Activated naive CD4-positive, alpha-beta T cell treated with anti-CD3 and anti-CD28 coated beads, Interleukin-2, amount 10 ng/mL, durations not matched to agents 7 days and 5 days (primary cell): ENCODE measurements at regions not wholly inside any gene's neighbourhood (a gene's known extent, or its start where the extent isn't known, plus 50 kb on each side); places are given as distances from the start of the nearest gene placed in this dataset.

ENCODE experiments used
- CTCF ChIA-PET: fragments of 350-600 bp; sonication (Branson Sonifier 250); formaldehyde crosslinking; loops from one replicate; lab custom pipeline; 2021; ENCODE audit warnings: antibody characterized with exemption; lab: Charles Lee
- DNase-seq: peaks from one replicate; pipeline ENCODE4 v3.0.0-alpha.2; 2020
- H3K27ac Mint-ChIP-seq: one replicate; pipeline ENCODE4 v1.8.0; 2021; ENCODE audit warnings: mild to moderate bottlenecking, moderate library complexity, mixed read lengths
- H3K27me3 Mint-ChIP-seq: one replicate; pipeline ENCODE4 v1.8.0; 2021; ENCODE audit warnings: mild to moderate bottlenecking, mixed read lengths
- H3K36me3 Mint-ChIP-seq: one replicate; pipeline ENCODE4 v1.8.0; 2021; ENCODE audit warnings: mixed read lengths
- H3K4me1 Mint-ChIP-seq: one replicate; pipeline ENCODE4 v1.8.0; 2021; ENCODE audit warnings: mixed read lengths
- H3K4me3 Mint-ChIP-seq: one replicate; pipeline ENCODE4 v1.8.0; 2021; ENCODE audit warnings: mild to moderate bottlenecking, moderate library complexity, mixed read lengths
- H3K9me3 Mint-ChIP-seq: one replicate; pipeline ENCODE4 v1.8.0; 2021; ENCODE audit warnings: mixed read lengths

DNA sequence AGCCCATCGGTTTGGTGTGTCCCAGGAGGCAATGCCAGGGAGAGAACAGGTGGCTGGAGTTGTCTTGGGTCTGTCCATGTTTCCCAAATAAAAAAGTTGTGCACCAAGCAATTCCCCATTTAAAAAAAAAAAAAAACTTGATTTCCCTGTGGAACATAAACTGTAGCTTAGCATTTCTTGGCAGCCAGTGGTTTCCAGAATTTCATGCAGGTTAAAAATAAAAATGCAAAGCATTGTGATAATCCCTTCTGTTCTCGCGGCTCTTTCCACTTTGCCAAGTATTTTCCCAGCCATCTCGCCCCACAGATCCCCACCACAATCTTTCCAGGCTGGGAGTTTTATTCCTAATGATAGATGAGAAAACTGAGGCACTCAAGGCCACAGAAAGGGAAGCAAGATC, 51.4 kb upstream of the MSX1 start:
- no peak overlapping the region for H3K27ac Mint-ChIP-seq
- DNase-seq, result no peak
- H3K4me1 Mint-ChIP-seq, result no peaks in the 10 kb centered on the region
- CTCF ChIA-PET, result no interaction called here
- H3K36me3 Mint-ChIP-seq, result no peaks in the 10 kb centered on the region
- H3K4me3 Mint-ChIP-seq, result no peak overlapping the region
- H3K27me3 Mint-ChIP-seq, result no peaks in the 10 kb centered on the region
- H3K9me3 Mint-ChIP-seq, result peaks cover 21% of the 10 kb centered on the region

DNA sequence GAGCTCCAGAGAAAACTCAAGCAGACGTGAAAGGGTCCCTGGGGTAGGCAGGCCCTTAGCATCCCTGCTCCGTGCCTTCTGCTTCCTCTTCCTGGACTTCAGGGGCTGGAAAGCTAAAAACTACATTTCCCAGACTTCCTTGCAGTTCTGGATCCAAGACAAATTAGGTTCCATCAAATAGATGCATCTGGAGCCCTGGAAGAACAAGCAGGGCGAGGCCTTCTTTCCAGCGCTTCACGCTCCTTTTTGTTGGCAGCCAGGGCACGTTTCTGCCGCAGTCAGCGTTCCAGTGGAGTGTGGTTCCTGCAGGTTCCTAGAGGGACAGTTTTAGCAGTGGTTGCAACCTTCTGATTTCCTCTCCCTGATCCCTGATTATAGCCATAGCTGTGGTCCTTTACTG, 53.6 kb upstream of the MSX1 start:
- CTCF ChIA-PET, result no interaction called here
- H3K27me3 Mint-ChIP-seq, result no peaks in the 10 kb centered on the region
- H3K27ac Mint-ChIP-seq, result no peak overlapping the region
- no peak overlapping the region for H3K4me3 Mint-ChIP-seq
- H3K36me3 Mint-ChIP-seq, result no peaks in the 10 kb centered on the region
- no peak for DNase-seq
- H3K9me3 Mint-ChIP-seq, result peaks cover 23% of the 10 kb centered on the region
- no peaks in the 10 kb centered on the region for H3K4me1 Mint-ChIP-seq

DNA sequence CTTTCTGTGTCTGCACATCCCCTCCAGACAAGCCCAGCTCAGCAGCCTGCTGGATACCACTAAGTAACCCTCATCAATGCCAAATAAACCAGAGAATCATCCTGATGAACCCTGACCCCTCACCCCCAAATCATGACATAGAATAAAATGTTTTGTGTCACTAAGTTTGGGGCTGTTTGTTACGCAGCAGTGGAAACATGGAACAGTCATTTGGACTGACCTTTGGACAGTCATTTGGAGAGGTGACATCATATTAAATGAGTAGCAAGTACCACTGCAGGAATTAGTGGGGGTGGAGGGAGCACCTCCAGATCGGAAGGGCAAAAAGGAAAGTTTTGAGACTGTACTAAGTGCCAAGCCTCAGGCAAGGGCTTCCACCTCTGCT, 55.6 kb upstream of the MSX1 start:
- no peak for DNase-seq
- Mint-ChIP-seq H3K27ac (no peak overlapping the region), H3K9me3 (peaks cover 22% of the 10 kb centered on the region), H3K4me3 (no peak overlapping the region), H3K36me3 (no peaks in the 10 kb centered on the region), H3K4me1 (no peaks in the 10 kb centered on the region), H3K27me3 (no peaks in the 10 kb centered on the region)
- CTCF ChIA-PET, result no interaction called here

DNA sequence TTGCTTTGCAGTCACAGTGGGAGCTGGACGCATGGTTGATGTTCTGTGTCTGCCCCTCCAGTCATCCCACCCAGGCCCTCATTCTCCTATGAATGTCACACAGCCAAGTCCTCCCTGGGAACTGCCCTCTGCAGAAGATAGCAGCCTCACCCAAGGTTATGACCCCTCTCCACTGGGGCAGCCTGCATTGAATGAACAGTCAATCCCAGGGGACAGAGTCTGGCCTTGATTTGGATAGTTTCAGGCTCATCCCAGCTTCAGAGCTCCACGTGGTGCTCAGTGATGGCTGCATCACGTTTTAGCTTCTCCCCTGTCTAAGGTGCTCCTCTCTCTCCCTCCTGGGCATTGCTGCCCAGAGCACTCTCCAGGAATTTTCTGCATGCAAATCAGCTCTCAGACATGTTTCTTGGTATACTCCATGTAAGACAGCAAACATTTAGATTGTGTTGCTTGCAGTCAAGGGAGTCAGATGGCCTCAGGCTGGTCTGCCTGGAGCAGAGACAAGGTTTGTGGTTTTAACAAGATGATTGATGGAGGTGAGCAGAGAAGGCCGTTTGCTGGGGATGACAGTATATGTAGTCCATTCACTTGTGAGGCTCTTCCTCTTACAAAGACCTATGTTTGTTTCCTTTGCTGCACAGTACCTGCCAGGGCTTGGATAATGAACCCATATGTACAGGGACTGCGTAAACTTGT, 56.1 kb upstream of the MSX1 start:
- DNase-seq, result no peak
- Mint-ChIP-seq H3K4me3 (no peak overlapping the region), H3K36me3 (no peaks in the 10 kb centered on the region), H3K27ac (no peak overlapping the region), H3K4me1 (no peaks in the 10 kb centered on the region), H3K9me3 (peaks cover 19% of the 10 kb centered on the region), H3K27me3 (no peaks in the 10 kb centered on the region)
- CTCF ChIA-PET, result no interaction called here

DNA sequence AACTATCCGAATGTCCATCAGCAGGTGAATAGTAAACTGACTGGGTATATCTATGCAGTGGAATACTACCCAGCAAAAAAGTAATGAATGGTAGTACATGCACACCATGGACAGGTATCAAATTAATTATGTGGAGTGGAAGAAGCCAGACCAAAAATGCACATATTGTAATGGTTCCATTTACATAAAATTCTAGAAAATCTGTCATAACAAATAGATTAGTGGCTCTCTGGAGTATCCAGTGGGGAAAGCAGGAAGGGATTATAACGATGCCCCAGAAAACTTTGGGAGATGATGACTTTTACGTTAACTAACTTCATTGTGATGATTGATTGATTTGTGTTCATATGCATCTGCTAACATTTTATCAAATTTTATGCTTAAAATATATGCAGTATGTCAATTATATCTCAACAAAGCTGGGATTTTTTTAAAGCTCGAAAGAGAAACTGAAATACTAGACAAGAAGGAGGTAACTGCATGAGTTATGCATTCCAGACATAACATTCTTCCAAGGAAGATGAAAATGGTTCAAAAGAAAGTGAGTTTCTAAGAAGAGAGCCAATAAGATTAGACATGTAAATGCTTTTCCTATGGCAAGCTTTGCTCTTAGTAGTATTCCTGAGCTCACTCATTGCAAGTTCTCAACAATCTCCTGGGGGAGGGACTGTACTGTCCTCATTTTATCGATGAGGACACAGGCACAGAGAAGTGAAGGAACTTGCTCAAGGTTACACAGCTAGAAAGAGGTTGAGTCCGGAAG, 58.6 kb upstream of the MSX1 start:
- CTCF ChIA-PET, result no interaction called here
- H3K4me1 Mint-ChIP-seq, result no peaks in the 10 kb centered on the region
- no peak for DNase-seq
- no peaks in the 10 kb centered on the region for H3K27me3 Mint-ChIP-seq
- H3K36me3 Mint-ChIP-seq, result no peaks in the 10 kb centered on the region
- peaks cover 17% of the 10 kb centered on the region for H3K9me3 Mint-ChIP-seq
- H3K27ac Mint-ChIP-seq, result no peak overlapping the region
- no peak overlapping the region for H3K4me3 Mint-ChIP-seq

DNA sequence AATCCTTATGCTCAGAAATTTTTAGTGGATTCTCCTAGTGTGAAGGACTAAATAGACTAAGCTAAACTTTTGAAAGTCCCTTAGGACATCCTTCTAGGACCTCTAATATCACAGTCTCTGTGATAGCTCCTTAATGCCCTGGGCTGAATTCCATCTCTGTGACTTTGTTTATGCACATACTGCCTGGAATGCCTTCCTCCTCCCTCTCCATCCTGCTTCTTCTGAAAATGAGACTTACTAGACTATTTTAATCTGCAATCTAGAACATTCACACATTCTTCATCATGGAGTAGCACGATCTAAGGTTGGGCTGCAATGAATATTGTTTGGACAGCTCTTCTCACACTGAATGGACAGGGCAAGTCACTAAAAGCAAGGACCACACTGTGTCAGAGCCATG, 65.0 kb upstream of the MSX1 start:
- Mint-ChIP-seq H3K4me3 (no peak overlapping the region), H3K27ac (no peak overlapping the region), H3K27me3 (no peaks in the 10 kb centered on the region), H3K4me1 (no peaks in the 10 kb centered on the region), H3K9me3 (peaks cover 12% of the 10 kb centered on the region), H3K36me3 (no peaks in the 10 kb centered on the region)
- CTCF ChIA-PET, result no interaction called here
- no peak for DNase-seq

DNA sequence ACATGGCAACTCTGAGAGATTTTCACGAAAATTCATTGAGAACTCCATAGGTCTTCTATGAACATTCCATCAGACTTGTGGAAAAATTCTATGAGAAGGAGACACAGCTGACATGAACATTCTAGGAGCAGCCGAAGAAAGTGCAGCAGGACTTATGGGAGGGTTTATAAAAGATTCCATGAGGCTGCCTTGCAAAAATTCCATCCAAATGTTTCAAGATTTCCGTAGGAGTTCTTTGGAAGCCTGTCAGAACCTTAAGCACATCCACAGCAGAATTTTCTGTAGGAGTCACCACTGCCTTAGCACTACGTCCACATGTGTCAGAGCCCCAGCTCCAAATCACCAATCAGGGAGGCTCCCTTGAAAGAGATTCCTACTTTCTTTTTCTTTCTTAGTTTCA, 67.0 kb upstream of the MSX1 start:
- H3K27me3 Mint-ChIP-seq, result no peaks in the 10 kb centered on the region
- no peak overlapping the region for H3K4me3 Mint-ChIP-seq

DNA sequence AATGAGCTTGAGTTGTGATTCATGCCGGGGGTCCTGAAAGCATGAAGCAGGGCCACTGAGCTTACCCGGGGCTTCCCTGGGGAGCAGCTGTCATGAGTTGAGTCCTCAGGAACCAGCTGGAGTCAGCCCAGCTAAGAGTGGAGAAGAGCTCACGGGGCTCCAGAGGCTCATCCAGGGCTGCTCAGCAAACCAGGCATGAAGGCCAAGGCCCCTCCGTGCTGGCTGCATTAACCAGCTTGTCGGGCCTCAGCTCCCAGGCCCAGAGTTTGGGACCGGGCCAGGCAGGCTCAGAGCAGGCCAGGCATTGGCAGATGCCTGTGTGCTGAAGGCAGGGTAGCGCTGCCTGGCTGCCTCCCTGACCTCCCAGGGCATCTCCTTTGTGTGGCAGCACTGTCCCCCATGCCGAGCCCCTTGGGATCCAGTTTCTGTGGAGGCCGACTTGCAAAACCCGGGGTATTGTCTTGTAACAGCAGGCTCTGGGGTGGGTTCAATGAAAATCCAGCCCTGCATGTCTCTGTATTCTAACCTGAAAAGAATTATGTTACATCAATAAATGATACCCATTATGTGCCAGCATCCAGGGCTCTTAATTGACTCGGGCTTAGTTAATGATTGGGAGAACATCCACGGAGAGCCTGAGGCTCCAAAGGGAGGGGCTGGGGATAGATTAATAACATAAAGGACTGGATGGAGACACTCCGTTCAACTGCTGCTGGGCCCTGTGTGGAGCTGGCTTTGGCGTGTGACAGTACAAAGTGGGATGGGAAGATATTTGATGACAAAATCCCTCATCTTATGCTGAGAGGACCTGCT, 68.0 kb upstream of the MSX1 start:
- CTCF ChIA-PET, result no interaction called here
- Mint-ChIP-seq H3K27ac (no peak overlapping the region), H3K9me3 (peaks cover 26% of the 10 kb centered on the region), H3K36me3 (no peaks in the 10 kb centered on the region), H3K4me1 (no peaks in the 10 kb centered on the region), H3K4me3 (no peak overlapping the region), H3K27me3 (no peaks in the 10 kb centered on the region)
- DNase-seq, result no peak

More for the DNA sequence above, 67.0 kb upstream of the MSX1 start:
- Mint-ChIP-seq H3K9me3 (peaks cover 25% of the 10 kb centered on the region), H3K36me3 (no peaks in the 10 kb centered on the region), H3K27ac (no peak overlapping the region), H3K4me1 (no peaks in the 10 kb centered on the region)
- no peak for DNase-seq
- CTCF ChIA-PET, result no interaction called here

DNA sequence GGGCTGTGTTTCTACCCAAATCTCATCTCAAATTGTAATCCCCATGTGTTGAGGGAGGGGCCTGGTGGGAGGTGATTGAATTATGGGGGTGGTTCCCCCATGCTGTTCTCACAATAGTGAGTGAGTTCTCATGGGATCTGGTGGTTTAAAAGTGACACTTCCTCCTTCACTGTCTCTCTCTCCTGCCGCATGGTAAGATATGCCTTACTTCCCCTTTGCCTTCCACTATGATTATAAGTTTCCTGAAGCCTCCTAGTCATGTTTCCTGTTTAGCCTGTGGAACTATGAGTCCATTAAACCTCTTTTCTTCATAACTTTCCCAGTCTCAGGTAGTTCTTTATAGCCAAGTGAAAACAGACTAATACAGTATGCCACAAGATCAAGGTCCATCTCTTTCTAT, 70.0 kb upstream of the MSX1 start:
- no peaks in the 10 kb centered on the region for H3K27me3 Mint-ChIP-seq
- DNase-seq, result no peak
- H3K9me3 Mint-ChIP-seq, result peaks cover 31% of the 10 kb centered on the region
- CTCF ChIA-PET, result no interaction called here
- no peak overlapping the region for H3K4me3 Mint-ChIP-seq
- H3K27ac Mint-ChIP-seq, result no peak overlapping the region
- no peaks in the 10 kb centered on the region for H3K36me3 Mint-ChIP-seq
- H3K4me1 Mint-ChIP-seq, result no peaks in the 10 kb centered on the region

DNA sequence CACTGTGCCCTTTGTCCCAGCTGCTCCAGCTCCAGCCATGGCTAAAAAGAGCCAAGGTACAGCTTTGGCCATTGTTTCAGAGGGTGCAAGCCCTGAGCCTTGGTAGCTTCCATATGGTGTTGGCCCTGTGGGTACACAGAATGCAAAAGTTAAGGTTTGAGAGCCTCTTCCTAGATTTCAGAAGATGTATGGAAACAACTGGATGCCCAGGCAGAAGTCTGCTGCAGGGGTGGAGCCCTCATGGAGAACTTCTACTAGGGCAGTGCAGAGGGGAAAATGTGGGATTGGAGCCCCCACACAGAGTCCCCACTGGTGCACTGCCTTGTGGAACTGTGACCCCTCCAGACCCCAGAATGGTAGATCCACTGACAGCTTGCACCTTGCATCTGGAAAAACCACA, 70.9 kb upstream of the MSX1 start:
- no peak overlapping the region for H3K4me3 Mint-ChIP-seq
- H3K27me3 Mint-ChIP-seq, result no peaks in the 10 kb centered on the region
- no peaks in the 10 kb centered on the region for H3K4me1 Mint-ChIP-seq
- H3K36me3 Mint-ChIP-seq, result no peaks in the 10 kb centered on the region
- no peak overlapping the region for H3K27ac Mint-ChIP-seq
- CTCF ChIA-PET, result no interaction called here
- DNase-seq, result no peak
- peaks cover 31% of the 10 kb centered on the region for H3K9me3 Mint-ChIP-seq

DNA sequence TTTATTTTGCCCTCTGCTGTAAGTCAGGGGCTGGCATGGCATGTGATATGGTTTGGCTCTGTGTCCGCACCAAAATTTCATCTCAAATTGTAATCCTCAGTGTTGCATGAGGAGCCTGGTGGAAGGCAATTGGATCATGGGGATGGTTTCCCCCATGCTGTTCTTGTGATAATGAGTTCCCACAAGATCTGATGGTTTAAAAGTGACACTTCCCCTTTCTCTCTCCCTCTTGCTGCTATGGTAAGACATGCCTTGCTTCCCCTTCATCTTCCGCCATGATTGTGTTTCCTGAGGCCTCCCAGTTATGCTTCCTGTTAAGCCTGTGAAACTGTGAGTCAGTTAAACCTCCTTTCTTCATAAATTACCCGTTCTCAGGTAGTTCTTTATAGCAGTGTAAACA, 72.0 kb upstream of the MSX1 start:
- H3K4me1 Mint-ChIP-seq, result no peaks in the 10 kb centered on the region

DNA sequence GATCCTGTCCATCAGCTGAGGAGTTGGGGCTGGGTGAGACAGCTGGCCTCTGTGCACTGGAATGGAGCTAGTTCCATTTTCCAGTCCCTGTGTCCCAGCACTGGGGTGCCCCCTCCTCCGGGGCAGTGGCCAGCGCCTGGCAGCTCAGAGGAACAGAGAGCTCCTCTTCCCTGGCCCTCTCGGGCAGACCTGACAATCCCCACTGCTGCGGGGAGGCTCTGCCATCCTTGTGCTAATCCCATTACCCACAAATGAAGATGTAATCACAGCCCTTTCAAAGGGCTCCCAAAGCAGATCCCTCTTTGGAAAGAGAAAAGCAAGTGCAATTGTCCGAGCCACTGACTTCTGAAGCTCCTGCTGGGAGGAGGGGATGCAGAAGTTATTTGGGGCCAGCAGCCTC, 75.1 kb upstream of the MSX1 start:
- H3K36me3 Mint-ChIP-seq, result no peaks in the 10 kb centered on the region
- H3K9me3 Mint-ChIP-seq, result peaks cover 23% of the 10 kb centered on the region
- DNase-seq, result no peak
- CTCF ChIA-PET, result no interaction called here
- H3K4me1 Mint-ChIP-seq, result no peaks in the 10 kb centered on the region
- H3K27ac Mint-ChIP-seq, result no peak overlapping the region
- H3K4me3 Mint-ChIP-seq, result no peak overlapping the region
- no peaks in the 10 kb centered on the region for H3K27me3 Mint-ChIP-seq

More for the DNA sequence above, 72.0 kb upstream of the MSX1 start:
- Mint-ChIP-seq H3K27ac (no peak overlapping the region), H3K36me3 (no peaks in the 10 kb centered on the region), H3K27me3 (no peaks in the 10 kb centered on the region), H3K4me3 (no peak overlapping the region), H3K9me3 (peaks cover 30% of the 10 kb centered on the region)
- no peak for DNase-seq
- CTCF ChIA-PET, result no interaction called here

DNA sequence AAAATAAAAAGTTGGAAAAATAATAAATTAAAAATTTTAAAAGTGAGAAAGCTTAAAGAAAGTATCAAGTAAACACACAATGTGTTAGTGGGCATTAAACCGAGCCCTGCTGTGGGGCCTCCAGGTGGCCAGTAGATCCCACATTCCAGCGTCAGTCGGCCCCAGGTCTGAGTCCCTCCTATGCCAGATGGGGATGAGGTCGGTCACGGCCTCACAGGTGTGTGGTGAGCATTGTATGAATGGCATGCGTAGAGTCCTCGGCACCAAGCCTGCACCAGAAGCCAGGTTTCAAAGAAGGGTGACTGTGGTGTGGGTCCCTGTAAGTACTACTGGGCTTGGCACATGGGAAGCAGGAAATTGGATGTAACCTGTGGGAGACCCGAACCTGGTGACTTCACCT, 75.6 kb upstream of the MSX1 start:
- Mint-ChIP-seq H3K27me3 (no peaks in the 10 kb centered on the region), H3K4me3 (no peak overlapping the region), H3K27ac (no peak overlapping the region), H3K36me3 (no peaks in the 10 kb centered on the region), H3K9me3 (peaks cover 18% of the 10 kb centered on the region), H3K4me1 (no peaks in the 10 kb centered on the region)
- DNase-seq, result no peak
- CTCF ChIA-PET, result no interaction called here

DNA sequence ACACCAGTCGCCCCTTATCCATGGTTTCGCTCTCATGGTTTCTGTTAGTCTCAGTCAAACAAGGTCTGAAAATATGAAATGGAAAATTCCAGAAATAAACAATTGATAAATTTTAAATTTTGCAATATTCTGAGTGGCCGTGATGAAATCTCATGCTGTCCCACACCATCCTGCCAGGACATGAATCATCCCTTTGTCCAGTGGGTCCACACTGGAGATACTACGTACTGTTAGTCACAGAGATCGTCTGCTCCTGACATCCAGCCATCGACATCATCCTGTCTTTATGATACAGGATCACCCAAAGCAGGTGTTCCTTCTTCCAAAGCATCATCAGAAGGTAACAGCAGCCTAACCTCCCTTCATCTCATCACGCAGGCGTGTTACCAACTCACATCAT, 76.5 kb upstream of the MSX1 start:
- H3K9me3 Mint-ChIP-seq, result peaks cover 18% of the 10 kb centered on the region
- H3K4me1 Mint-ChIP-seq, result no peaks in the 10 kb centered on the region
- H3K4me3 Mint-ChIP-seq, result no peak overlapping the region
- H3K36me3 Mint-ChIP-seq, result no peaks in the 10 kb centered on the region
- no peak overlapping the region for H3K27ac Mint-ChIP-seq
- CTCF ChIA-PET, result no interaction called here
- DNase-seq, result no peak
- no peaks in the 10 kb centered on the region for H3K27me3 Mint-ChIP-seq
